ENCODE measurements at regions not wholly inside any gene's neighbourhood (a gene's known extent, or its start where the extent isn't known, plus 50 kb on each side); places are given as distances from the start of the nearest gene placed in this dataset.

DNA sequence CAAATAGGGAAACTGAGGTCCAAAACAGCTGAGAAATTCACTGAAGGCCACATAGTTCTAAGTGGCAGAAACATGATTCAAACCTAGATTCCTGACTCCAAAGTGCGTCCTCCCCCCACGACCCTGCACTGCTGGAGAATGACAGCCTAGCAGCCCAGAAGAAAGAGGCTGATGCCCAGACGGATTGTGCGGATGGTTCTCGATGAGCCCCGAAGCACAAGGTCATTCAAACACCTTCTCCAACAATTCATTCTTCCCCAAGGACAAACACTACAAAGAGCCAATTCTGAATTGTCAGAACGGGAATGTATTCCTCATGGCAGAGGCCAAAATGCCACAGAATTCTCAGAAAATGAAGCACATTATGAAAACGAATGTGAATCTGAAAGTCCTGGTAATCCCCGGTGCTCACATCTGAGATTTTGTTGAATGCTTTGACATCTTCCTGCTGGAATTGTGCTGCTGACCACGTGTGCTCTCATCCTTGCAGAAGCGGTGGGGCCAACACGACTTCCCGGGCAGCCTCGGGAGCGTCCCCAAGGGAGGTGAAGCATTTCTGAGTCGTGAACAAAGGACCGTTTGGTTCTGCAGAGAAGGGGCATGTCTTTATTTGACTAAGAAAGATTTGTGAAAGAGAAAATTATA lies 337.0 kb downstream of the EIPR1 start:
- WGBS (ENCODE audit: insufficient coverage, low coverage, missing lambda C conversion rate), result 6% methylated on average over 17 of the region's 17 CpGs
- peaks cover 39 to 90% of the 10 kb centered on the region in 2 experiments for H3K27me3 ChIP-seq (ENCODE audit: control insufficient read depth in 2 of 2, insufficient read depth in 2 of 2, low read length in 2 of 2)
- no TSS peak for BruUV-seq (replicated peaks)
- TF ChIP-seq, protein P1, sequence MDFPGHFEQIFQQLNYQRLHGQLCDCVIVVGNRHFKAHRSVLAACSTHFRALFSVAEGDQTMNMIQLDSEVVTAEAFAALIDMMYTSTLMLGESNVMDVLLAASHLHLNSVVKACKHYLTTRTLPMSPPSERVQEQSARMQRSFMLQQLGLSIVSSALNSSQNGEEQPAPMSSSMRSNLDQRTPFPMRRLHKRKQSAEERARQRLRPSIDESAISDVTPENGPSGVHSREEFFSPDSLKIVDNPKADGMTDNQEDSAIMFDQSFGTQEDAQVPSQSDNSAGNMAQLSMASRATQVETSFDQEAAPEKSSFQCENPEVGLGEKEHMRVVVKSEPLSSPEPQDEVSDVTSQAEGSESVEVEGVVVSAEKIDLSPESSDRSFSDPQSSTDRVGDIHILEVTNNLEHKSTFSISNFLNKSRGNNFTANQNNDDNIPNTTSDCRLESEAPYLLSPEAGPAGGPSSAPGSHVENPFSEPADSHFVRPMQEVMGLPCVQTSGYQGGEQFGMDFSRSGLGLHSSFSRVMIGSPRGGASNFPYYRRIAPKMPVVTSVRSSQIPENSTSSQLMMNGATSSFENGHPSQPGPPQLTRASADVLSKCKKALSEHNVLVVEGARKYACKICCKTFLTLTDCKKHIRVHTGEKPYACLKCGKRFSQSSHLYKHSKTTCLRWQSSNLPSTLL (IDR thresholded peaks at IDR 0.05), result no peak
- TF ChIP-seq FIP1L1 (IDR thresholded peaks at IDR 0.05; ENCODE audit: low read depth, low read length, poor library complexity, severe bottlenecking) (no peak), NCOA1 (IDR thresholded peaks at IDR 0.05; ENCODE audit: low read depth) (no peak), FOXP1 (CRISPR knock-in tag; IDR thresholded peaks at IDR 0.05) (no peak), CHD4 (IDR thresholded peaks at IDR 0.05; ENCODE audit: insufficient read depth, insufficient replicate concordance, low read depth, low read length, poor library complexity, severe bottlenecking) (no peak), CSDE1 (IDR thresholded peaks at IDR 0.05) (no peak), PTRF (tag; IDR thresholded peaks at IDR 0.05) (no peak), SAFB2 (IDR thresholded peaks at IDR 0.05; ENCODE audit: borderline replicate concordance, low read depth, low read length, severe bottlenecking) (no peak)
- TF ChIP-seq, protein P2, sequence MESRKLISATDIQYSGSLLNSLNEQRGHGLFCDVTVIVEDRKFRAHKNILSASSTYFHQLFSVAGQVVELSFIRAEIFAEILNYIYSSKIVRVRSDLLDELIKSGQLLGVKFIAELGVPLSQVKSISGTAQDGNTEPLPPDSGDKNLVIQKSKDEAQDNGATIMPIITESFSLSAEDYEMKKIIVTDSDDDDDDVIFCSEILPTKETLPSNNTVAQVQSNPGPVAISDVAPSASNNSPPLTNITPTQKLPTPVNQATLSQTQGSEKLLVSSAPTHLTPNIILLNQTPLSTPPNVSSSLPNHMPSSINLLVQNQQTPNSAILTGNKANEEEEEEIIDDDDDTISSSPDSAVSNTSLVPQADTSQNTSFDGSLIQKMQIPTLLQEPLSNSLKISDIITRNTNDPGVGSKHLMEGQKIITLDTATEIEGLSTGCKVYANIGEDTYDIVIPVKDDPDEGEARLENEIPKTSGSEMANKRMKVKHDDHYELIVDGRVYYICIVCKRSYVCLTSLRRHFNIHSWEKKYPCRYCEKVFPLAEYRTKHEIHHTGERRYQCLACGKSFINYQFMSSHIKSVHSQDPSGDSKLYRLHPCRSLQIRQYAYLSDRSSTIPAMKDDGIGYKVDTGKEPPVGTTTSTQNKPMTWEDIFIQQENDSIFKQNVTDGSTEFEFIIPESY (CRISPR knock-in tag; IDR thresholded peaks at IDR 0.05), result no peak
- TF ChIP-seq, protein P3, sequence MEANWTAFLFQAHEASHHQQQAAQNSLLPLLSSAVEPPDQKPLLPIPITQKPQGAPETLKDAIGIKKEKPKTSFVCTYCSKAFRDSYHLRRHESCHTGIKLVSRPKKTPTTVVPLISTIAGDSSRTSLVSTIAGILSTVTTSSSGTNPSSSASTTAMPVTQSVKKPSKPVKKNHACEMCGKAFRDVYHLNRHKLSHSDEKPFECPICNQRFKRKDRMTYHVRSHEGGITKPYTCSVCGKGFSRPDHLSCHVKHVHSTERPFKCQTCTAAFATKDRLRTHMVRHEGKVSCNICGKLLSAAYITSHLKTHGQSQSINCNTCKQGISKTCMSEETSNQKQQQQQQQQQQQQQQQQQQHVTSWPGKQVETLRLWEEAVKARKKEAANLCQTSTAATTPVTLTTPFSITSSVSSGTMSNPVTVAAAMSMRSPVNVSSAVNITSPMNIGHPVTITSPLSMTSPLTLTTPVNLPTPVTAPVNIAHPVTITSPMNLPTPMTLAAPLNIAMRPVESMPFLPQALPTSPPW (CRISPR knock-in tag; IDR thresholded peaks at IDR 0.05), result no peak

More for the DNA sequence above, 337.0 kb downstream of the EIPR1 start:
- H3K4me2 ChIP-seq (ENCODE audit: insufficient read depth, low read length), result no peak overlapping the region
- H3K4me3 ChIP-seq, result no peak overlapping the region
- no peak overlapping the region for H3K27ac ChIP-seq (ENCODE audit: extremely low read depth, low read depth, low read length)
- H3K9me3 ChIP-seq (replicated peaks; ENCODE audit: control insufficient read depth, insufficient read depth, low read depth, low read length), result no peaks in the 10 kb centered on the region
- no peaks in the 10 kb centered on the region for H3K79me2 ChIP-seq (ENCODE audit: control insufficient read depth, insufficient read depth, low read length)
- no peaks in the 10 kb centered on the region for H3K9me1 ChIP-seq (ENCODE audit: control insufficient read depth, insufficient read depth, low read length)
- DNase-seq (ENCODE audit: extremely low read depth in 1 of 4, low spot score in 3 of 4), result no peak
- H3K4me1 ChIP-seq (replicated peaks in 1 of 2; ENCODE audit: control insufficient read depth in 2 of 2, insufficient read depth in 2 of 2, low read length in 2 of 2), result no peaks in the 10 kb centered on the region; a peak in 1 of 5 replicates
- no peaks in the 10 kb centered on the region; the same call in 2 of the 3 replicates for H3K36me3 ChIP-seq (ENCODE audit: control insufficient read depth, insufficient read depth, low read length)
- ChIA-PET CTCF (ENCODE audit: low intra/inter-chr PET ratio) (no interaction called here), POLR2A (no interaction called here)
- intact Hi-C loops (cut with micrococcal nuclease) (no loop called here), in situ Hi-C loops (cut with MboI) (no loop called here)
- no peaks in the 10 kb centered on the region; the same call in 1 of the 2 replicates for H4K20me1 ChIP-seq (replicated peaks; ENCODE audit: control insufficient read depth, insufficient read depth, low read length)
- FAIRE-seq, result no peak
- no peak for ATAC-seq
- H3K9ac ChIP-seq (ENCODE audit: insufficient read depth in 1 of 2, low read depth in 2 of 2, low read length in 2 of 2), result no peak overlapping the region
- no peak overlapping the region for H2AFZ ChIP-seq (ENCODE audit: low read depth, low read length)

Measured in K562 (cell line).